ENCODE measurements at regions not wholly inside any gene's neighbourhood (a gene's known extent, or its start where the extent isn't known, plus 50 kb on each side); places are given as distances from the start of the nearest gene placed in this dataset.
"Not testable (repeated sequence)": the region's sequence is repeated elsewhere in the genome, so short reads cannot be mapped to it uniquely, and the experiment has no call there.

GRCh38 chr10:36872702-36873393 is 252.6 kb upstream of the ANKRD30A start:
- DNase-seq (ENCODE audit: low read depth), result no peak

- no peak for DNase-seq (ENCODE audit: low read depth)
Observed at GRCh38 chr10:36840788-36841187, 284.6 kb upstream of the ANKRD30A start.

GRCh38 chr10:36837416-36837815 is 288.0 kb upstream of the ANKRD30A start:
- no peak for DNase-seq (ENCODE audit: low read depth)

GRCh38 chr10:36819781-36820180 is 305.6 kb upstream of the ANKRD30A start:
- DNase-seq (ENCODE audit: low read depth), result no peak

GRCh38 chr10:36817898-36818297 is 307.5 kb upstream of the ANKRD30A start:
- no peak for DNase-seq (ENCODE audit: low read depth)

GRCh38 chr10:36808625-36809362 is 316.6 kb upstream of the ANKRD30A start:
- no peak for DNase-seq (ENCODE audit: low read depth)

GRCh38 chr10:36803229-36803628 is 322.2 kb upstream of the ANKRD30A start:
- DNase-seq (ENCODE audit: low read depth), result no peak

GRCh38 chr10:36802490-36803153 is 322.8 kb upstream of the ANKRD30A start:
- DNase-seq (ENCODE audit: low read depth), result no peak

- no peak for DNase-seq (ENCODE audit: low read depth)
Observed at GRCh38 chr10:36801660-36802059, 323.7 kb upstream of the ANKRD30A start.

- DNase-seq (ENCODE audit: low read depth), result no peak
Observed at GRCh38 chr10:36794981-36795380, 330.4 kb upstream of the ANKRD30A start.

GRCh38 chr10:36789974-36790373 is 335.4 kb upstream of the ANKRD30A start:
- DNase-seq (ENCODE audit: low read depth), result no peak

GRCh38 chr10:36788152-36788551 is 337.2 kb upstream of the ANKRD30A start:
- DNase-seq (ENCODE audit: low read depth), result no peak

GRCh38 chr10:36783400-36783799 is 342.0 kb upstream of the ANKRD30A start:
- no peak for DNase-seq (ENCODE audit: low read depth)

- DNase-seq (ENCODE audit: low read depth), result no peak
Observed at GRCh38 chr10:36781570-36781969, 343.8 kb upstream of the ANKRD30A start.

GRCh38 chr10:36780158-36780557 is 345.2 kb upstream of the ANKRD30A start:
- DNase-seq (ENCODE audit: low read depth), result no peak

- no peak for DNase-seq (ENCODE audit: low read depth)
Observed at GRCh38 chr10:36779238-36779846, 346.1 kb upstream of the ANKRD30A start.

GRCh38 chr10:36778651-36779050 is 346.7 kb upstream of the ANKRD30A start:
- no peak for DNase-seq (ENCODE audit: low read depth)

- no peak for DNase-seq (ENCODE audit: low read depth)
Observed at GRCh38 chr10:36773652-36774051, 351.7 kb upstream of the ANKRD30A start.

- DNase-seq (ENCODE audit: low read depth), result no peak
Observed at GRCh38 chr10:36771725-36772124, 353.7 kb upstream of the ANKRD30A start.

- not testable (repeated sequence) for DNase-seq (ENCODE audit: low read depth)
Observed at GRCh38 chr10:36769741-36770140, 355.7 kb upstream of the ANKRD30A start.

GRCh38 chr10:36766940-36767339 is 358.5 kb upstream of the ANKRD30A start:
- no peak for DNase-seq (ENCODE audit: low read depth)

- DNase-seq (ENCODE audit: low read depth), result no peak
Observed at GRCh38 chr10:36766415-36766810, 359.0 kb upstream of the ANKRD30A start.

Measured in T follicular helper cell (primary cell).